SK-N-MC (cell line): ENCODE measurements at regions not wholly inside any gene's neighbourhood (a gene's known extent, or its start where the extent isn't known, plus 50 kb on each side); places are given as distances from the start of the nearest gene placed in this dataset.

ENCODE experiments used
- DNase-seq: peaks from one replicate; pipeline ENCODE4 v3.0.0-alpha.2; 2011; ENCODE audit warnings: low read depth, low spot score
- H3K27ac ChIP-seq: fragments of 200-600 bp; sonication (generic); 2 replicates; pipeline ENCODE4 v1.5.1; 2016; ENCODE audit warnings: mixed run types
- H3K36me3 ChIP-seq: fragments of 200-600 bp; sonication (generic); 2 replicates; pipeline ENCODE4 v1.6.1; 2017; ENCODE audit warnings: antibody characterized with exemption, low read length, mixed read lengths; ENCODE audit not compliant: insufficient read depth
- H3K4me3 ChIP-seq: fragments of 200-600 bp; sonication (generic); 2 replicates; pipeline ENCODE4 v1.5.1; 2016
- H3K9ac ChIP-seq: fragments of 200-600 bp; sonication (generic); 2 replicates; pipeline ENCODE4 v1.8.0; 2017; ENCODE audit warnings: mixed run types, mixed read lengths; ENCODE audit not compliant: insufficient read length
- H3K9me3 ChIP-seq: fragments of 200-600 bp; sonication (generic); 2 replicates; pipeline ENCODE4 v1.6.1; 2017; ENCODE audit warnings: low read depth, mild to moderate bottlenecking, antibody characterized with exemption, low read length, moderate library complexity, mixed read lengths
- EZH2 ChIP-seq: fragments of 200-600 bp; sonication (generic); IDR thresholded peaks from one replicate; pipeline ENCODE4 v1.6.1; 2017; ENCODE audit warnings: antibody characterized with exemption
- FOXP2 ChIP-seq: optimal IDR thresholded peaks from 2 replicates; pipeline ENCODE3; 2011; ENCODE audit warnings: mild to moderate bottlenecking, moderate library complexity; ENCODE audit not compliant: insufficient read depth; ENCODE audit errors: extremely low read length, control extremely low read depth
- POLR2AphosphoS5 ChIP-seq: IDR thresholded peaks from 2 replicates; pipeline ENCODE4 v1.6.1; 2012; ENCODE audit warnings: mild to moderate bottlenecking, low read depth, low read length, borderline replicate concordance

- H3K4me3 ChIP-seq: no peak overlapping the region
- H3K9me3 ChIP-seq: no peaks in the 10 kb centered on the region
- no peak overlapping the region for H3K9ac ChIP-seq
- TF ChIP-seq POLR2AphosphoS5 (no peak), EZH2 (no peak), FOXP2 (no peak)
- H3K27ac ChIP-seq: no peak overlapping the region
- DNase-seq: no peak
- no peaks in the 10 kb centered on the region for H3K36me3 ChIP-seq
These were observed 118.3 kb upstream of the FBXL4 start for GRCh38 chr6:99066044-99066443.

DNA sequence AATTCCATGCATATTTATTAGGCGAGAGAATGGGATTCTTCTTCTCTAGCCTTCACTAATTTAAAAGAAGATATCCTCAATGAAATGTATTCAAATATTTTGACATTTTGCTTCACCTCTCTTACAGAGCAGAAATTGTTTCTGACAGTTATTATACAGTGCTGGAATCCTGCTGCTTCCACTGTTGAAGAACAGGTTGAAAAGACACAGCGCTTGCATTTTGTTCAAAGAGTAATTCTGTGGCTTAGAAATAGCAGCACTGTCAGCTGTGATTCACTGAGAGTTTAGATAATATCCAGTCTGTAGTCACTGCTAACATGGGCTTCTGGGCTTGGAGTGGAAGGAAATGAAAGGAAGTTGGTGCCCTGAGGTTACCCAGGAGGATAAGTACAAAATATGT, 117.1 kb upstream of the FBXL4 start:
- no peak for TF ChIP-seq FOXP2
- Histone ChIP-seq H3K9ac (no peak overlapping the region), H3K36me3 (no peaks in the 10 kb centered on the region), H3K27ac (no peak overlapping the region), H3K9me3 (no peaks in the 10 kb centered on the region), H3K4me3 (no peak overlapping the region)
- no peak for DNase-seq

- H3K4me3 ChIP-seq: no peak overlapping the region
- no peak for DNase-seq
- TF ChIP-seq POLR2AphosphoS5: no peak
- no peak for TF ChIP-seq EZH2
- no peak for TF ChIP-seq FOXP2
- no peaks in the 10 kb centered on the region for H3K36me3 ChIP-seq
- H3K9me3 ChIP-seq: no peaks in the 10 kb centered on the region
- H3K9ac ChIP-seq: no peak overlapping the region
- H3K27ac ChIP-seq: no peak overlapping the region
These were observed 88.9 kb upstream of the FBXL4 start for GRCh38 chr6:99036672-99037071.

DNA sequence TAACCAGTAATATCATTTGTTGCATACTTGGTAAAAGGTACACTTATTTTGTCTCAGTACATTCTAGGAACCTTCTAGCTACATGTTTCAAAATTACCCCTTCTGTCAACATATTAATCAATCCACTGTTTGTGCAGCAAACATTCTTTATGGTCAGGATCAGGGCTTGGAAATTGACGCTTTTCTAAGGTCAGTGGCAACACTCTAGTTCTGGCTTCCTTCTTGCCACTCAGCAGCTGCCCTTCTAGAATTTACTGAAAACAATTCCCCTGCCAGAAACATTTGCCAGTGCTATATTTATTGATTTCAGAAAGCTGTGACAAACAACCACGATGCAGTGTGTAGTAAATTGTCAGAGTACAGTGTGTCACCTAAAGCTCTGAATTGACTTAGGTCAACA, 84.7 kb upstream of the FBXL4 start:
- Histone ChIP-seq H3K9ac (no peak overlapping the region), H3K36me3 (no peaks in the 10 kb centered on the region), H3K4me3 (no peak overlapping the region), H3K9me3 (no peaks in the 10 kb centered on the region), H3K27ac (no peak overlapping the region)
- TF ChIP-seq EZH2: no peak
- TF ChIP-seq POLR2AphosphoS5: no peak
- no peak for TF ChIP-seq FOXP2
- no peak for DNase-seq

GRCh38 chr6:99031957-99032356, 84.2 kb upstream of the FBXL4 start:
- Histone ChIP-seq H3K27ac (no peak overlapping the region), H3K36me3 (no peaks in the 10 kb centered on the region), H3K9me3 (no peaks in the 10 kb centered on the region), H3K9ac (no peak overlapping the region), H3K4me3 (no peak overlapping the region)
- TF ChIP-seq FOXP2 (no peak), POLR2AphosphoS5 (no peak), EZH2 (no peak)
- DNase-seq: no peak

DNA sequence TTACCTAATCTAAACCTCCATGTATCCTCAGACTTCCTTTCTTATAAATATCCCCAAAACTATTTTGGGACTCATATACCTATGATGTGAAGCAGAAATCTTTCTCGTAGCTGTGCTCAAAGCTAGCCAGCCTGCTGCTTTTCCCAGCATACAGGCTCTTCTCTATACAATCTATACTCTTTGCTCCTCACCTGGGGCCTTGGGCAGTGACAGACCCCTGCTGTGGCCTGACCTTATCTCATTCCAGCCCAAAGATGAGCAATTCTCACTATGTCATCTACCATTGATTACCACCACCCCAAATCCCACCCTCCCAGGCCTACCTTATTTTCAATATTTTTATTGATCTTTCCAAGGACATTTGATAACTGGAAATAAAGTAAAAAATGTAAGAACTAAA, 83.2 kb upstream of the FBXL4 start:
- Histone ChIP-seq H3K36me3 (no peaks in the 10 kb centered on the region), H3K9ac (no peak overlapping the region), H3K9me3 (no peaks in the 10 kb centered on the region), H3K27ac (no peak overlapping the region), H3K4me3 (no peak overlapping the region)
- TF ChIP-seq EZH2 (no peak), POLR2AphosphoS5 (no peak)
- no peak for DNase-seq

- no peak for DNase-seq
These were observed 78.4 kb upstream of the FBXL4 start for GRCh38 chr6:99026135-99026534.

GRCh38 chr6:99024089-99024488, 76.3 kb upstream of the FBXL4 start:
- H3K9me3 ChIP-seq: no peaks in the 10 kb centered on the region
- no peak for TF ChIP-seq POLR2AphosphoS5
- TF ChIP-seq FOXP2: no peak
- no peak for TF ChIP-seq EZH2
- DNase-seq: no peak
- no peak overlapping the region for H3K27ac ChIP-seq
- no peaks in the 10 kb centered on the region for H3K36me3 ChIP-seq
- no peak overlapping the region for H3K9ac ChIP-seq
- no peak overlapping the region for H3K4me3 ChIP-seq

More at GRCh38 chr6:99026135-99026534, 78.4 kb upstream of the FBXL4 start:
- TF ChIP-seq EZH2 (no peak), FOXP2 (no peak), POLR2AphosphoS5 (no peak)
- Histone ChIP-seq H3K27ac (no peak overlapping the region), H3K36me3 (no peaks in the 10 kb centered on the region), H3K4me3 (no peak overlapping the region), H3K9ac (no peak overlapping the region), H3K9me3 (no peaks in the 10 kb centered on the region)

GRCh38 chr6:99022039-99022609, 74.4 kb upstream of the FBXL4 start:
- H3K4me3 ChIP-seq: no peak overlapping the region
- no peaks in the 10 kb centered on the region for H3K36me3 ChIP-seq
- H3K9ac ChIP-seq: no peak overlapping the region
- TF ChIP-seq EZH2 (no peak), POLR2AphosphoS5 (no peak), FOXP2 (no peak)
- DNase-seq: no peak
- no peaks in the 10 kb centered on the region for H3K9me3 ChIP-seq
- H3K27ac ChIP-seq: no peak overlapping the region
